H9 (cell line): ENCODE measurements at regions not wholly inside any gene's neighbourhood (a gene's known extent, or its start where the extent isn't known, plus 50 kb on each side); places are given as distances from the start of the nearest gene placed in this dataset.

ENCODE experiments used
- DNase-seq: peaks from one replicate; pipeline ENCODE4 v3.0.0-alpha.2; 2017
- H2AFZ ChIP-seq: one replicate; pipeline ENCODE4 v1.6.1; 2013; ENCODE audit warnings: mild to moderate bottlenecking, low read length, control low read depth, moderate library complexity
- H2AK5ac ChIP-seq: 2 replicates; pipeline ENCODE4 v1.6.1; 2013; ENCODE audit warnings: low read length, control low read depth, mixed read lengths; ENCODE audit not compliant: insufficient read length
- H2BK120ac ChIP-seq: one replicate; pipeline ENCODE4 v1.6.1; 2013; ENCODE audit warnings: low read depth, mild to moderate bottlenecking, low read length, control low read depth, inconsistent platforms; ENCODE audit not compliant: poor library complexity, severe bottlenecking
- H2BK12ac ChIP-seq: 2 replicates; pipeline ENCODE4 v1.6.1; 2013; ENCODE audit warnings: low read length, control low read depth, mixed read lengths, low read depth; ENCODE audit not compliant: insufficient read length
- H2BK15ac ChIP-seq: 2 replicates; pipeline ENCODE4 v1.6.1; 2013; ENCODE audit warnings: low read depth, low read length, control low read depth
- H2BK20ac ChIP-seq: one replicate; pipeline ENCODE4 v1.6.1; 2013; ENCODE audit warnings: low read depth, mild to moderate bottlenecking, low read length, control low read depth, inconsistent platforms; ENCODE audit not compliant: poor library complexity, severe bottlenecking
- H2BK5ac ChIP-seq: 2 replicates; pipeline ENCODE4 v1.6.1; 2013; ENCODE audit warnings: low read length, control low read depth, mixed read lengths; ENCODE audit not compliant: insufficient read length
- H3K14ac ChIP-seq: 2 replicates; pipeline ENCODE4 v1.6.1; 2013; ENCODE audit warnings: low read length, control low read depth; ENCODE audit not compliant: insufficient read depth
- H3K18ac ChIP-seq: 2 replicates; pipeline ENCODE4 v1.6.1; 2013; ENCODE audit warnings: low read depth, mild to moderate bottlenecking, mixed read lengths, low read length, control low read depth; ENCODE audit not compliant: insufficient read length
- H3K23ac ChIP-seq: 2 replicates; pipeline ENCODE4 v1.6.1; 2013; ENCODE audit warnings: low read length, control low read depth, mixed read lengths, low read depth; ENCODE audit not compliant: insufficient read length
- H3K23me2 ChIP-seq: 2 replicates; pipeline ENCODE4 v1.6.1; 2013; ENCODE audit warnings: low read depth, mild to moderate bottlenecking, mixed read lengths, low read length, control low read depth; ENCODE audit not compliant: insufficient read length, poor library complexity, severe bottlenecking
- H3K27ac ChIP-seq: 2 replicates; pipeline ENCODE4 v1.5.1; 2013; ENCODE audit warnings: low read length, control low read depth, mixed read lengths, low read depth; ENCODE audit not compliant: insufficient read length
- H3K27me3 ChIP-seq: 2 replicates; pipeline ENCODE4 v1.6.1; 2013; ENCODE audit warnings: low read length, control low read depth, inconsistent platforms; ENCODE audit not compliant: insufficient read depth
- H3K4ac ChIP-seq: 2 replicates; pipeline ENCODE4 v1.6.1; 2013; ENCODE audit warnings: low read depth, mild to moderate bottlenecking, control low read depth, inconsistent platforms, low read length, moderate library complexity
- H3K4me1 ChIP-seq: 2 replicates; pipeline ENCODE4 v1.6.1; 2013; ENCODE audit warnings: low read length, control low read depth, inconsistent platforms; ENCODE audit not compliant: insufficient read depth
- H3K4me2 ChIP-seq: 2 replicates; pipeline ENCODE4 v1.6.1; 2013; ENCODE audit warnings: low read length, control low read depth, mixed read lengths; ENCODE audit not compliant: insufficient read length, insufficient read depth
- H3K56ac ChIP-seq: 2 replicates; pipeline ENCODE4 v1.6.1; 2013; ENCODE audit warnings: low read depth, mild to moderate bottlenecking, mixed read lengths, low read length, control low read depth; ENCODE audit not compliant: insufficient read length
- H3K79me1 ChIP-seq: 2 replicates; pipeline ENCODE4 v1.6.1; 2013; ENCODE audit warnings: low read depth, mild to moderate bottlenecking, moderate library complexity, low read length, control low read depth, inconsistent platforms; ENCODE audit not compliant: insufficient read depth, poor library complexity, severe bottlenecking
- H3K79me2 ChIP-seq: 2 replicates; pipeline ENCODE4 v1.6.1; 2013; ENCODE audit warnings: low read length, control low read depth, inconsistent platforms; ENCODE audit not compliant: insufficient read depth
- H3K9ac ChIP-seq: 2 replicates; pipeline ENCODE4 v1.6.1; 2013; ENCODE audit warnings: low read length, control low read depth, mixed read lengths; ENCODE audit not compliant: insufficient read length; ENCODE audit errors: extremely low read depth
- H3K9me3 ChIP-seq: one replicate; pipeline ENCODE4 v1.6.1; 2013; ENCODE audit warnings: low read depth, low read length, inconsistent platforms; ENCODE audit not compliant: control insufficient read depth
- H3T11ph ChIP-seq: one replicate; pipeline ENCODE4 v1.6.1; 2013; ENCODE audit warnings: mild to moderate bottlenecking, low read length, control low read depth, inconsistent platforms
- H4K20me1 ChIP-seq: one replicate; pipeline ENCODE4 v1.6.1; 2013; ENCODE audit not compliant: control insufficient read depth, insufficient read length, insufficient read depth
- H4K5ac ChIP-seq: 2 replicates; pipeline ENCODE4 v1.6.1; 2013; ENCODE audit warnings: low read depth, mild to moderate bottlenecking, mixed read lengths, low read length, control low read depth; ENCODE audit not compliant: insufficient read length
- H4K8ac ChIP-seq: replicated peaks from 2 replicates; pipeline ENCODE4 v1.6.1; 2013; ENCODE audit warnings: low read length, control low read depth, mixed read lengths, low read depth; ENCODE audit not compliant: insufficient read length
- H4K91ac ChIP-seq: 2 replicates; pipeline ENCODE4 v1.6.1; 2013; ENCODE audit warnings: low read depth, mild to moderate bottlenecking, moderate library complexity, mixed read lengths, low read length, control low read depth; ENCODE audit not compliant: insufficient read length
- H3K27ac Mint-ChIP-seq, 3 experiments: 2 replicates in 2 of 3; 3 replicates in 1 of 3; pipeline ENCODE4 v1.8.0; 2020 to 2021; ENCODE audit warnings: mixed read lengths in 3 of 3, mild to moderate bottlenecking in 1 of 3, moderate library complexity in 1 of 3
- H3K27me3 Mint-ChIP-seq: 2 replicates; pipeline ENCODE4 v1.8.0; 2021; ENCODE audit warnings: low read depth, mild to moderate bottlenecking, moderate library complexity, mixed read lengths
- H3K36me3 Mint-ChIP-seq, 3 experiments: 2 replicates in 2 of 3; 3 replicates in 1 of 3; pipeline ENCODE4 v1.8.0; 2020 to 2021; ENCODE audit warnings: low read depth in 3 of 3, mixed read lengths in 3 of 3; ENCODE audit not compliant: insufficient read depth in 1 of 3
- H3K4me1 Mint-ChIP-seq, 2 experiments: 2 replicates each; pipeline ENCODE4 v1.8.0; 2020; ENCODE audit warnings: mixed read lengths in 2 of 2
- H3K4me3 Mint-ChIP-seq, 2 experiments: 2 replicates in 1 of 2; 3 replicates in 1 of 2; pipeline ENCODE4 v1.8.0; 2020 to 2021; ENCODE audit warnings: mild to moderate bottlenecking in 2 of 2, mixed read lengths in 2 of 2, moderate library complexity in 1 of 2
- H3K9me3 Mint-ChIP-seq, 2 experiments: 2 replicates in 1 of 2; 3 replicates in 1 of 2; pipeline ENCODE4 v1.8.0; 2020; ENCODE audit warnings: mild to moderate bottlenecking in 2 of 2, mixed read lengths in 2 of 2, moderate library complexity in 1 of 2
- CTCF ChIP-seq: fragments of 200-600 bp; sonication (generic); conservative IDR thresholded peaks from 3 replicates; pipeline ENCODE4 v1.8.0; 2021; ENCODE audit warnings: antibody characterized with exemption, mild to moderate bottlenecking
- WGBS: extraction: QIAGEN DNeasy Blood & Tissue Kit; methylation state at CpG from one replicate; pipeline ENCODE4 v1.1.7; 2013; ENCODE audit warnings: missing lambda C conversion rate, low lambda C conversion rate, mixed read lengths; ENCODE audit not compliant: insufficient read length; ENCODE audit errors: extremely low coverage; 5-methylcytosine and 5-hydroxymethylcytosine counted together

GRCh38 chr5:164504141-164504772, 998.8 kb downstream of the MAT2B start:
- no peak overlapping the region for H3K4me2 ChIP-seq
- no peak overlapping the region for H4K91ac ChIP-seq
- H2BK15ac ChIP-seq = no peak overlapping the region
- H3K9me3 ChIP-seq = no peaks in the 10 kb centered on the region
- Mint-ChIP-seq H3K36me3 (no peaks in the 10 kb centered on the region), H3K9me3 (no peaks in the 10 kb centered on the region), H3K27ac (no peak overlapping the region; a peak in 1 of 7 replicates), H3K27me3 (no peaks in the 10 kb centered on the region), H3K4me3 (no peak overlapping the region), H3K4me1 (peaks cover 9% of the 10 kb centered on the region in 2 experiments)
- H3K9ac ChIP-seq = no peak overlapping the region
- no peaks in the 10 kb centered on the region for H3K79me2 ChIP-seq
- no peak overlapping the region for H2AFZ ChIP-seq
- H3K18ac ChIP-seq = no peak overlapping the region
- no peak overlapping the region for H3K56ac ChIP-seq
- H2BK5ac ChIP-seq = no peak overlapping the region
- H4K8ac ChIP-seq = no peak overlapping the region
- no peak overlapping the region for H3K14ac ChIP-seq
- no CpG with 5 or more reads among the region's 7 CpGs for WGBS
- no peak overlapping the region for H3T11ph ChIP-seq
- H3K4ac ChIP-seq = no peak overlapping the region
- H3K27me3 ChIP-seq = no peaks in the 10 kb centered on the region
- H3K4me1 ChIP-seq = no peaks in the 10 kb centered on the region
- no peak overlapping the region for H2AK5ac ChIP-seq
- H3K23ac ChIP-seq = no peak overlapping the region
- DNase-seq = peak; percentile 35
- no peak overlapping the region for H4K5ac ChIP-seq
- no peaks in the 10 kb centered on the region for H3K23me2 ChIP-seq
- no peak overlapping the region for H2BK20ac ChIP-seq
- no peaks in the 10 kb centered on the region for H4K20me1 ChIP-seq
- TF ChIP-seq CTCF = peak; percentile 88
- H2BK120ac ChIP-seq = no peak overlapping the region
- H3K27ac ChIP-seq = no peak overlapping the region
- no peaks in the 10 kb centered on the region for H3K79me1 ChIP-seq
- no peak overlapping the region for H2BK12ac ChIP-seq
